ENCODE measurements at regions not wholly inside any gene's neighbourhood (a gene's known extent, or its start where the extent isn't known, plus 50 kb on each side); places are given as distances from the start of the nearest gene placed in this dataset.

- Histone ChIP-seq H3K9me2 (replicated peaks; ENCODE audit: insufficient read depth, low read length) (no peaks in the 10 kb centered on the region), H3K9me3 (ENCODE audit: insufficient read depth, low read length) (no peaks in the 10 kb centered on the region), H3K79me2 (ENCODE audit: insufficient read depth, low read length) (no peaks in the 10 kb centered on the region), H3K4me3 (ENCODE audit: insufficient read depth, low read length, poor library complexity, severe bottlenecking) (no peak overlapping the region), H3F3A (ENCODE audit: insufficient read depth) (no peaks in the 10 kb centered on the region), H3K9ac (ENCODE audit: low read length) (no peak overlapping the region), H3K27me3 (ENCODE audit: low read length) (no peaks in the 10 kb centered on the region), H3K27ac (ENCODE audit: low read depth, low read length) (no peak overlapping the region), H3K4me2 (ENCODE audit: low read depth, low read length, poor library complexity, severe bottlenecking) (no peak overlapping the region), H4K20me1 (ENCODE audit: low read depth, low read length) (no peaks in the 10 kb centered on the region), H2AFZ (ENCODE audit: low read depth, low read length, severe bottlenecking) (no peak overlapping the region), H3K36me3 (ENCODE audit: low read length) (no peaks in the 10 kb centered on the region)
- TF ChIP-seq EZH2phosphoT487 (conservative IDR thresholded peaks at IDR 0.05; ENCODE audit: low read length) (no peak), CTCF (IDR thresholded peaks at IDR 0.05; ENCODE audit: insufficient read depth, low read length, poor library complexity, severe bottlenecking) (no peak)
Observed at GRCh38 chr2:83280391-83280790, 1178.7 kb downstream of the SUCLG1 start.

GRCh38 chr2:83273322-83273721, 1185.8 kb downstream of the SUCLG1 start:
- Histone ChIP-seq H3K9ac (ENCODE audit: low read length) (no peak overlapping the region), H3K9me2 (replicated peaks; ENCODE audit: insufficient read depth, low read length) (no peaks in the 10 kb centered on the region), H2AFZ (ENCODE audit: low read depth, low read length, severe bottlenecking) (no peak overlapping the region), H3K36me3 (ENCODE audit: low read length) (no peaks in the 10 kb centered on the region), H3K4me3 (ENCODE audit: insufficient read depth, low read length, poor library complexity, severe bottlenecking) (no peak overlapping the region), H3K27me3 (ENCODE audit: low read length) (no peaks in the 10 kb centered on the region), H3K79me2 (ENCODE audit: insufficient read depth, low read length) (no peaks in the 10 kb centered on the region), H3K4me2 (ENCODE audit: low read depth, low read length, poor library complexity, severe bottlenecking) (no peak overlapping the region), H4K20me1 (ENCODE audit: low read depth, low read length) (no peaks in the 10 kb centered on the region), H3K27ac (ENCODE audit: low read depth, low read length) (no peak overlapping the region), H3F3A (ENCODE audit: insufficient read depth) (no peaks in the 10 kb centered on the region), H3K9me3 (ENCODE audit: insufficient read depth, low read length) (no peaks in the 10 kb centered on the region)
- TF ChIP-seq CTCF (IDR thresholded peaks at IDR 0.05; ENCODE audit: insufficient read depth, low read length, poor library complexity, severe bottlenecking) (no peak), EZH2phosphoT487 (conservative IDR thresholded peaks at IDR 0.05; ENCODE audit: low read length) (no peak)

GRCh38 chr2:83261591-83262136, 1197.4 kb downstream of the SUCLG1 start:
- no peaks in the 10 kb centered on the region for H3K27me3 ChIP-seq (ENCODE audit: low read length)
- H3K9ac ChIP-seq (ENCODE audit: low read length): no peak overlapping the region
- H3F3A ChIP-seq (ENCODE audit: insufficient read depth): no peaks in the 10 kb centered on the region
- H3K4me2 ChIP-seq (ENCODE audit: low read depth, low read length, poor library complexity, severe bottlenecking): no peak overlapping the region
- H3K9me2 ChIP-seq (replicated peaks; ENCODE audit: insufficient read depth, low read length): no peaks in the 10 kb centered on the region
- no peaks in the 10 kb centered on the region for H3K9me3 ChIP-seq (ENCODE audit: insufficient read depth, low read length)
- H3K27ac ChIP-seq (ENCODE audit: low read depth, low read length): no peak overlapping the region
- TF ChIP-seq EZH2phosphoT487 (conservative IDR thresholded peaks at IDR 0.05; ENCODE audit: low read length): no peak
- TF ChIP-seq CTCF (IDR thresholded peaks at IDR 0.05; ENCODE audit: insufficient read depth, low read length, poor library complexity, severe bottlenecking): no peak
- H3K4me3 ChIP-seq (ENCODE audit: insufficient read depth, low read length, poor library complexity, severe bottlenecking): no peak overlapping the region
- no peaks in the 10 kb centered on the region for H4K20me1 ChIP-seq (ENCODE audit: low read depth, low read length)
- H3K36me3 ChIP-seq (ENCODE audit: low read length): no peaks in the 10 kb centered on the region
- no peaks in the 10 kb centered on the region for H3K79me2 ChIP-seq (ENCODE audit: insufficient read depth, low read length)
- no peak overlapping the region for H2AFZ ChIP-seq (ENCODE audit: low read depth, low read length, severe bottlenecking)

Data from SU-DHL-6 (cell line).